Ramos (cell line): ENCODE measurements at regions not wholly inside any gene's neighbourhood (a gene's known extent, or its start where the extent isn't known, plus 50 kb on each side); places are given as distances from the start of the nearest gene placed in this dataset.

Experiments
- in situ Hi-C: fragments of 300-500 bp; cut with MboI; formaldehyde crosslinking; loops from one replicate; pipeline ENCODE4 v1.14.3; 2022; ENCODE audit warnings: low sequenced_read_pairs; ENCODE audit not compliant: unreplicated experiment

- in situ Hi-C loops: no loop called here
These were observed 54.4 kb upstream of the PIK3R1 start for GRCh38 chr5:68161156-68161555.

GRCh38 chr5:68159224-68159951 is 56.2 kb upstream of the PIK3R1 start:
- in situ Hi-C loops: no loop called here

DNA sequence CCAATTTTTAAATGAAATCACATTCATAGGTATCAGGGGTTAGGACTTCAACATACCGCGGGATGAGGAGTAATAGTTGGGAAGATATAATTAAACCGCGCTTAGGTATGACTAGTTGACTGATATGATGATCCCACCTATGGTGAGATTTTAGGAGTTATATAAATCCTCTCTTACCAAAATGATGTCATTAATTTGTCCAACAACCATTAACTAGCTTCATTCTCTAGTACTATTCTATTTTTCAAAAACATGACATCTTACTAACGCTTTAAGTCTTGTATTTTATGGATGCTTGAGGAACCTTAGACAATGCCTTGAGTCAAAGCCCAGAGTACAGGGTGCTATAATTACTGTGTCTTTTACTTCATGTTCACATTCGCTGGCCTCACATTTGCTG is 59.6 kb upstream of the PIK3R1 start:
- in situ Hi-C loops: no loop called here

DNA sequence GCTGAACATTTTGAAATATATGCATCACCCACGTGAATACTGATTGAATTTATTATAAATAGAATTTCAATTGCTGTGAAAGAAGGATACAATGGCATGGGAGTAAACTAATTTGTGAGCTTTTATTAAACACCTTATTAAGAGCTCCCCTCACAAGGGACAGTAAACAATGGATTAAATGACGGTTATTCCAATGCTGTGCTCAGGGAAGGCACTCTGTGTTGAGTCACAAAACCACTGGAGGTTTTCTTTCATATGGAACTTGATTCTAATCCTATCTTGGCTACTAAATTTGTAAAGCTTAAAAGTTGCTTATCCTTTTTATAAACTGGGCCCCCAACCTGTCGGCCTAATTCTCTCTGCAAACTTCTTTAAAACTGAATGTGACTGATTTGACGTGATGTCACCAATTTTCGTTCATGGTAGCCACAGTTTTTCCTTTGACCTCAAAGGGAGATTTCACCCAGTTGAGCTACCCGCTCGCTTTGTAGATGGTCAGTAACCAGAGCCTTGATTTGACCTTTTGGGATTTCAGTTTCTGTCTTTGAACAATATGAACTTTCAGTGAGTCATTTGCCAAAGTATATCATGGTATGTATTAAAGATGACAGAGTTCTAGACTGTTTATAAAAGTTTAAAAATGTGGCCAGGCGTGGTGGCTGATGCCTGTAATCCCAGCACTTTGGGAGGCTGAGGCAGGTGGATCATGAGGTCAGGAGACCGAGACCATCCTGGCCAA is 61.3 kb upstream of the PIK3R1 start:
- in situ Hi-C loops: no loop called here

DNA sequence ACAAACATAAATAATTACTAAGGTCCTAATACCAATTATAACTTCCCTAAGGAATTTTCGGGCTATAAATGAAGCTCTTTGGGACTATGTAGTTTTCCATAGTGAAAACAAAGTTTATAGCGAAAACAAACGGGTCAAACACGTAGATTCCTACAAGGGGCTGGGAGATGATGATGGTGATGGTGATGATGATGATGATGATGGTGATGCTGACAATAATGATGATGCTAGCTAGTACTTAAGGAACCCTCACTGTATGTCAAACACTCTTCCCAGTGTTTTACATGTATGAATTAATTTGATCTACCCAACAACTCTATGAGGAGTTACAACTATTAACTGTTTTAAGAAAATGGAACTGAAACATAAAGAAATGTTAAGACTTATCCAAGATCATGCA is 63.7 kb upstream of the PIK3R1 start:
- in situ Hi-C loops: no loop called here

- in situ Hi-C loops: no loop called here
These were observed 66.4 kb upstream of the PIK3R1 start for GRCh38 chr5:68149189-68149588.

DNA sequence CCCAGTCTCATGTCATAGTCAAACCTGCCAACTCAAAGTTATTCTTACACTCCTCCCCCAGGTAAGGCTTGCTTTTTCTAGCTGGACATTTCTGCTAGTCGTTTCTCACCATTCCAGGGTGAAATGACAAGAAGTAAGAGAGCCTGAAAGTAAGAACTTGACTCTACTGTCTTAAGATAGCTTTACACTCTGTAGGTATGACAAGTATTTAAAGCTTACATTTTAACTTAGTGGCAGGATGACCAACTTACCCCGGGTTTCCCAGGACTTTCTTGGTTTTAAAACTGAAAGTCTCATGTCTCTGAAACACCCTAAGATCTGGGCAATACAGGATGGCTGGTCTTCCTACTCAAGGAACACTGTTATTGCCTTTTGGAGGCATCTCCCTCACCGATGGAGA is 67.5 kb upstream of the PIK3R1 start:
- in situ Hi-C loops: no loop called here

- in situ Hi-C loops: no loop called here
These were observed 67.9 kb upstream of the PIK3R1 start for GRCh38 chr5:68147659-68148058.

- in situ Hi-C loops: no loop called here
These were observed 74.1 kb upstream of the PIK3R1 start for GRCh38 chr5:68141494-68141893.

- in situ Hi-C loops: no loop called here
These were observed 74.8 kb upstream of the PIK3R1 start for GRCh38 chr5:68140763-68141162.

- in situ Hi-C loops: no loop called here
These were observed 75.7 kb upstream of the PIK3R1 start for GRCh38 chr5:68139611-68140441.

DNA sequence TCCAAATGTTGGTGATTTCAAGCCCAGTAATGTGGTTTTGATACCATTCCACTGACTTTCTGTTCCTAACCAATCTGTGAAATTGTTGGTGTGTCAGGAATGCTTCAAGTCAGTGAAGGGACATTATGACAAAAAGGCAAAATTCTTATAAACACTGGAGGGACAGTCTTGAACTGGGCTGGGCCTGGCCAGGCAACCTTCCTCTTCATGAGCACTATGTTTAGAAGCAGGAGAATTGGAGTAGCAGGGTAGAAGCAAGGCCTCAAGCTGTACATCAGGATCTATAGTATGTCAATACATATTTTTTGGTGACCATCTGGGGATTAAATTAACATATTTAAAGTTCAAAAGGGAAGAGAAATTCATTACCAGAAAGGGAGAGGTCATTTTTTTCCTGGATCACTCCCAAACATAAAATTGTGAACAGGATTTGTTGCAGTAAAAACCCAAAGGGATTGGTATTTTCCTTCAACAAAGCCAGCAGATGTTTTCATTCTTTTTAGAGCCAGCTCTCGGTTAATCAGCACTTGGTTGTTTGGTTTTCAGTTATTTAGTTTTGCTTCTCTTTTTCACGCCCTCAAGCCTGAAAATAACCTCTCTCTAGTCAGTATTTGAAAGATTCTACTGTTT is 77.9 kb upstream of the PIK3R1 start:
- in situ Hi-C loops: no loop called here

- in situ Hi-C loops: no loop called here
These were observed 80.8 kb upstream of the PIK3R1 start for GRCh38 chr5:68134669-68135313.

- in situ Hi-C loops: no loop called here
These were observed 81.4 kb upstream of the PIK3R1 start for GRCh38 chr5:68134033-68134668.

GRCh38 chr5:68130253-68130652 is 85.3 kb upstream of the PIK3R1 start:
- in situ Hi-C loops: no loop called here

DNA sequence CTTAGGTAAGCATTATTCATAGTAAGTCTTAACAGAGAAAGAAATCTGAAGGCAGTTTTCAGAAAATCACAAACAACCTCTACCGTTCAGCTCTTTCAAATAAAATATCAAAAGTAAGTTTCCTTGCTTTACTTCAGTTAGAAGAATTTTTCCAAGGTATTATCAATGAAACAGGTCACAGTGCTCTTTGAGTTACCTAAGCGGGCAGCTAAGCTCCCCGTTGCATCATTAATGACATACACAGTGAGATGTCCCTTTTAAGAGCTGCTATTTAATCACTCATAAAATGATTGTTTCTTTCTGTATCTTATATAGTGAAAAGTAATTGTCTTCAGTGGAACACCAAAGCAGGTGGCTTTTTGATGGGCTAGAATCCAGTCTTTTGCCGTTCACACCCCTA is 86.2 kb upstream of the PIK3R1 start:
- in situ Hi-C loops: no loop called here

DNA sequence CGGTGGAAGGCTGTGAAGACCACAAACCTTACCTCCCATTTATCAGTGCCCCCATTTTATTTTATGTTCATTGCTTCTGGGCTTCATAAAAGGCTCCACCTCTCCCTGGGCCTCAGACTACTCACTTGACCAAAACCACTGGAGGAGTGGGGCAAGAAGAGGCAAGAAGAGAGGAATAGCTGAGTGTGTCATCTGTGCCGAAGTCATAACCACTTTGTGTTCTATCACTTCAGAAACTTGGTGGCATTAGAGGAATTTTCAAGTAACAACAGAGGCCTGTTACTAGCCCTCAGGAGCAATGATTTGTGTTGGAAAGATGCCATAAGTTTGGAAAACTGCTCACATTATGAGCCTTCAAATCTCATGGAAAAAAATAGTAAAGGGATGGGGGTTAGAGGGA is 88.7 kb upstream of the PIK3R1 start:
- in situ Hi-C loops: no loop called here

DNA sequence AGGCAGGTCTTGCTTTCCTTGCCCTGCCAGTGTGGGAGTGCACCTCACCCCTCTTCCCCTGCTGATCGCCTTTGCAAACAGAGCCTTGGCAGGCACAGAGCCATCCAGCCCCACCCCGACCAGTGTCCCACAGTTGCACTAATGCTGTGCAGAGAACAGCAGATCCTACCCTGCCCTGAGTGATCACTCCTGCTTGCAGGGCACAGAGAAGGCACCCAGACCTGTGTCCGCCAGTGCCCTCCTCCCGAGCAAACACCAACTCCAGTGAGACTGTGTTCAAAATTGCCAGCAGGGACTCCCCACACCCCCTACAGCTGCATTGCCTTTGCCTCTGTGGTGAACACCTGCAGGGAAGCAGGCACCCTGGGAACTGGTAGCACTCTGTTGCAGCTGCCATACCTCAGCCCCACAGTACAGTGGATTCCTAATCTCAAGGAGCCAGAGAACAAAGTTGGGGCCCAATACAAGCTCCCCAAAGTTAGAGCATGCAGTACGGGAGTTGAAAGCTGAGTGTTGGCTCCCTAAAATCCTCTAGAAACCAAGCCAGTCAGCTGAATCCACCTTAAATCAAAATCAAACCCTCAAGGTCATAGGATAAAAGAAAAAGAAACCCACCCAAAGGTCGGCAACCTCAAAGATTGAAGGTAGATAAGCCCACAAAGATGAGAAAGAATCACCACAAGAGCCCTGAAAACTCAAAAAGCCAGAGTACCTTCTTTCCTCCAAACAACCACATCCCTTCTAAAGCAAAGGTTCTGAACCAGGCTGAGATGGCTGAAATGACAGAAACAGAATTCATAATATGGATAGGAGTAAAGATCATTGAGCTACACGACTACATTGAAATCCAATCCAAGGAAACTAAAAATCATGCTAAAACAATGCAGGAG is 92.9 kb upstream of the PIK3R1 start:
- in situ Hi-C loops: no loop called here
